ENCODE measurements at regions not wholly inside any gene's neighbourhood (a gene's known extent, or its start where the extent isn't known, plus 50 kb on each side); places are given as distances from the start of the nearest gene placed in this dataset.

DNA sequence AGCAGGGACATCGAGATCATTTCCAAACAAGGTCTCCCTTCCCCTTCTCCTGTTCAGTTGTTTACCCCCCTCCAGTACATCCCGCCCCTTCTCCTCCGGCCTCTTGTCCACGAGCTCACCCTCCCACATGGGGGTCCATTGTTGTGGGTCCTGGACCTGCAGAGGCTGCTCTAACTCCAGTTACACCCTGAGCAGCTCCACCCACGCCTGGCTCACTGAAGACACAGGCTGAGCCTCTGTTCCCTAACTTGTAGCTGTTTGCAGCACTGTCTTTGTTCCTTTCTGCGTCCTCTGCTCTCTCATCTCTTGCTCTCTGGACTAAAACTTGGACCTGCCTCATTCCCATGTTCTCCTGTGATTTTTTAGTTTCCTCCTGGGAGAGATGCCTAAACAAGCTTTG is 377.5 kb downstream of the MED10 start:
- no peak overlapping the region for H3K4me3 ChIP-seq (ENCODE audit: low read depth in 1 of 3, low read length in 3 of 3)
- no peak for FAIRE-seq
- DNase-seq = no peak

DNA sequence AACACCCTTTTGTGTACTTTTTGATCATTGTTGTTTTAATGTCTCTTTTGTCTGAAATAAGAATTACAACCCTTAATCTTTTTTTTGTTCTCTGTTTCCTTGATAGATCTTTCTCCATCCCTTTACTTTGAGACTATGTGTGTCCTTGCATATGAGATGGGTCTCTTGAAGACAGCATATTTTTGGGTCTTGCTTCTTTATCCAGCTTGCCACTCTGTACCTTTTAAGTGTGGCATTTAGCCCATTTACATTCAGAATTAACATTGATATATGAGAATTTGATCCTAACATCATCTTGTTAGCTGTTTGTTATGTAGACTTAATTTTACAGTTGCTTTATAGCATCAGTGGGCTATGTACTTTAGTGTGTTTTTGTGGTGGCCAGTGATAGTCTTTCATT is 382.5 kb downstream of the MED10 start:
- FAIRE-seq (no peak), DNase-seq (no peak)
- Histone ChIP-seq H3K36me3 (ENCODE audit: control insufficient read depth in 3 of 3, insufficient read depth in 2 of 3, low read depth in 1 of 3, low read length in 3 of 3) (no peaks in the 10 kb centered on the region), H3K4me1 (ENCODE audit: control insufficient read depth in 3 of 3, insufficient read depth in 2 of 3, low read depth in 1 of 3, low read length in 2 of 3) (no peaks in the 10 kb centered on the region), H3K27me3 (ENCODE audit: control insufficient read depth in 3 of 3, insufficient read depth in 3 of 3, low read length in 3 of 3) (no peaks in the 10 kb centered on the region), H3K27ac (ENCODE audit: low read depth in 1 of 3, low read length in 2 of 3) (no peak overlapping the region), H3K9me3 (ENCODE audit: control insufficient read depth in 2 of 2, insufficient read depth in 1 of 2, low read depth in 1 of 2, low read length in 1 of 2) (no peaks in the 10 kb centered on the region), H3K4me3 (ENCODE audit: low read depth in 1 of 3, low read length in 3 of 3) (no peak overlapping the region)

More for the DNA sequence above, 377.5 kb downstream of the MED10 start:
- Histone ChIP-seq H3K27ac (ENCODE audit: low read depth in 1 of 3, low read length in 2 of 3) (no peak overlapping the region), H3K9me3 (ENCODE audit: control insufficient read depth in 2 of 2, insufficient read depth in 1 of 2, low read depth in 1 of 2, low read length in 1 of 2) (no peaks in the 10 kb centered on the region), H3K36me3 (ENCODE audit: control insufficient read depth in 3 of 3, insufficient read depth in 2 of 3, low read depth in 1 of 3, low read length in 3 of 3) (no peaks in the 10 kb centered on the region), H3K27me3 (ENCODE audit: control insufficient read depth in 3 of 3, insufficient read depth in 3 of 3, low read length in 3 of 3) (no peaks in the 10 kb centered on the region), H3K4me1 (ENCODE audit: control insufficient read depth in 3 of 3, insufficient read depth in 2 of 3, low read depth in 1 of 3, low read length in 2 of 3) (no peaks in the 10 kb centered on the region)
- 32 to 48% (median 33%) methylated on average over 6 of the region's 6 CpGs for WGBS, 3 donors

DNA sequence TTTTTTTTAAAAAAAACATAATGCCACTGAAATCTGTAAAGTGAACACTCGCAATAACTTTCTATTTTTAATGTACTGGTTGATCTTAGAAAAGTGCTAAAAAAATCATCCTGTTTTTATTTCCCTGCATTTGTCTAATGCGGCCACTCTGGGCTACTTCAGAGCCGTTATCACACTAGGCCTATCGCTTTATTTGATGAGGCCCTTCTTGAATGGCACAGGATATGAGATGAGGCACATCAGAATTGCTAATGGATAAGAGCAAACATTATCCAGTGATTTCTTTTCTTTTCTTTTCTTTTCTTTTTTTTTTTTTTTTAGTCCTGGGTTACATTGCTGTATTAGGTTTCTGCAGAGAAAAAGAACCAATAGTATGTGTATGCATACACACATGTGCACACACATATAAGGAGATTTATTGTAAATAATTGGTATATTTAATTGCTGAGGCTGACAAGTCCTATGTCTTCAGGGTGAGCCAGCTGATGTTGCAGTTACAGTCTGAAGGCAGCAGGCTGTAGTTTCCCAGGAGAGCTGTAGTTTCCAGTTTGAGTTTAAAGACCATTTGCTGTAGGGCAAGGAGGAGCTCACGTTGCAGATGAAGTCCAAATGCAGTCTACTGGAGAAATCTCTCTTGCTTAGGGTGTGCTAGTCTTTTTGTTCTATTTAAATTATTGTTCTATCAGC is 391.7 kb downstream of the MED10 start:
- no peak for DNase-seq
- Histone ChIP-seq H3K36me3 (ENCODE audit: control insufficient read depth in 3 of 3, insufficient read depth in 2 of 3, low read depth in 1 of 3, low read length in 3 of 3) (no peaks in the 10 kb centered on the region), H3K27me3 (ENCODE audit: control insufficient read depth in 3 of 3, insufficient read depth in 3 of 3, low read length in 3 of 3) (no peaks in the 10 kb centered on the region), H3K9me3 (ENCODE audit: control insufficient read depth in 2 of 2, insufficient read depth in 1 of 2, low read depth in 1 of 2, low read length in 1 of 2) (no peaks in the 10 kb centered on the region), H3K27ac (ENCODE audit: low read depth in 1 of 3, low read length in 2 of 3) (no peak overlapping the region), H3K4me1 (ENCODE audit: control insufficient read depth in 3 of 3, insufficient read depth in 2 of 3, low read depth in 1 of 3, low read length in 2 of 3) (no peaks in the 10 kb centered on the region), H3K4me3 (ENCODE audit: low read depth in 1 of 3, low read length in 3 of 3) (no peak overlapping the region)
- FAIRE-seq = no peak
- 72 to 84% (median 77%) methylated on average over 5 of the region's 5 CpGs for WGBS, 3 donors

DNA sequence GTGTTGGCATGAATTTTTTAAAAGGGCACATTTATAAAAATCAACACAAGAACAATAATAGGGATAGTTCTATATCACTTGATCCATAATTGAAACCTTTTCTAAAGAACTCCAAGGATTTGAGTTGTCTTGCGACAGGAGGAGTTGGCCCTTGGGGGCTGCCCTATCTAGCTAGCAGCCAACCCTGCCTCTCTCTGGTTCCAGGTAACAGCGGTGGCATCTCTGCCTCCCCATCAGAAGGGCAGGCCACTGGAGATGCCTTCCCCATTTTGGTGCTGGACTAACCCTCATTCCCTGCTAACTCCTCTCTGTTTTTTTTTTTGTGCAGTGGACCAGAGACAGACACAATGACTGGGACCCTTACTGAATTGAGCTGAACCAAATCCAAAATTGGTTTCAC is 393.0 kb downstream of the MED10 start:
- Histone ChIP-seq H3K4me3 (ENCODE audit: low read depth in 1 of 3, low read length in 3 of 3) (no peak overlapping the region), H3K36me3 (ENCODE audit: control insufficient read depth in 3 of 3, insufficient read depth in 2 of 3, low read depth in 1 of 3, low read length in 3 of 3) (no peaks in the 10 kb centered on the region), H3K27ac (ENCODE audit: low read depth in 1 of 3, low read length in 2 of 3) (no peak overlapping the region), H3K9me3 (ENCODE audit: control insufficient read depth in 2 of 2, insufficient read depth in 1 of 2, low read depth in 1 of 2, low read length in 1 of 2) (no peaks in the 10 kb centered on the region), H3K27me3 (ENCODE audit: control insufficient read depth in 3 of 3, insufficient read depth in 3 of 3, low read length in 3 of 3) (no peaks in the 10 kb centered on the region), H3K4me1 (ENCODE audit: control insufficient read depth in 3 of 3, insufficient read depth in 2 of 3, low read depth in 1 of 3, low read length in 2 of 3) (no peaks in the 10 kb centered on the region)
- DNase-seq = no peak
- WGBS, 3 donors = 87 to 94% (median 90%) methylated on average over 2 of the region's 2 CpGs
- FAIRE-seq = no peak

DNA sequence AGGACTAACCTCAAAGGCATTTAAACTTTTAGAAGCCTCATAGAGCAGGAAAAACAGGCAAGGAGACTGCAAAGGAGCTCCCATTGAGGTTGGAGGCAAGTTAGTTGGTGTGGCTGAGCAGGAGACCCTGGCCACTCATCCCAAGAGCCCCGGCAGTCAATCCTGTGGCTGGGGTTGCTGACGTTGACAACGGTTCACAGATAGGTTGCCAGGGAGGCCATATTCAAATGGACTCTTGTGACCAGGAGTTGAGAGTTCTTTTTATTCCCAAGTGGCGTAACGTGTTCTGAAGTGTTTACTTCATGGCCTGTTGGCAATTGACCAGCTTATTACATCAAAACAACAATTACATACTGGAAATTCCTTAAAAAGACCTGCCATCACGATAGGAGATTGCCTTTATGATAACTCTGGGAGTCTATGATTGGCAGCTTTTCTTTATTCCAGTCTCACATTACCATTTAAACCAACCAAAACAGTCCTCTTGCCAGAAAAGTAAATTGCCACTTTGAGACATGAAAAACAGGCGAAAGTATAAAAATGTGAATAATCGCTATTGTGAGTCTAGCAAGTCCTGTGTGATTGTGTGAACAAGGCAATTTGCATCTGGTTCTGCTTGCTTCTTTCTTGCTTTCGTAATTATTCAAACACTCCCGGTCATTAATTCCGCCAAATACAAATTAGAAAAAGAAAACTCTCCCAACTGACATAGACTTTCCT is 394.9 kb downstream of the MED10 start:
- no peak overlapping the region for H3K4me3 ChIP-seq (ENCODE audit: low read depth in 1 of 3, low read length in 3 of 3)
- DNase-seq (no peak), FAIRE-seq (no peak)
- 77 to 85% (median 82%) methylated on average over 11 of the region's 11 CpGs for WGBS, 3 donors
- H3K4me1 ChIP-seq (ENCODE audit: control insufficient read depth in 3 of 3, insufficient read depth in 2 of 3, low read depth in 1 of 3, low read length in 2 of 3) = no peaks in the 10 kb centered on the region
- H3K27me3 ChIP-seq (ENCODE audit: control insufficient read depth in 3 of 3, insufficient read depth in 3 of 3, low read length in 3 of 3) = no peaks in the 10 kb centered on the region
- H3K9me3 ChIP-seq (ENCODE audit: control insufficient read depth in 2 of 2, insufficient read depth in 1 of 2, low read depth in 1 of 2, low read length in 1 of 2) = no peaks in the 10 kb centered on the region
- no peak overlapping the region for H3K27ac ChIP-seq (ENCODE audit: low read depth in 1 of 3, low read length in 2 of 3)
- H3K36me3 ChIP-seq (ENCODE audit: control insufficient read depth in 3 of 3, insufficient read depth in 2 of 3, low read depth in 1 of 3, low read length in 3 of 3) = no peaks in the 10 kb centered on the region

DNA sequence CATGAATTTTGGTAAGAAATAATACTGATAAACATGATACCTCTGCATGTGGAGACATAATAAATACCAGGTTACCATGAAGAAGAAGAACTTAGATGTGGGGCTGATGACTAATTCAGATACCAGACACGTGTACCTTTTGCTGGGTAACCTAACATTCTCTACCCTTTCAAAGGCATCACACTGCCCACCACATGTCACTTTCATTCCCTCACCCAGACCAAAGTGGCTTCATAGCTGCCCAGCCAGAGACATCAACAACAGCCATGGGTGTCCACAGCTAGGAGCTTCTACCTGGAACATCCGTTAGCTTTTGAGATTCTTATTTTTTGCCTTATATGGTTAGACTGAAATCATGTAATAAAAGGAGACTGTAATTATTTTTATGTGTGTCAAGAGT is 396.8 kb downstream of the MED10 start:
- no peak for FAIRE-seq
- no peak for DNase-seq
- 71 to 77% (median 74%) methylated on average over 2 of the region's 2 CpGs for WGBS, 3 donors
- H3K9me3 ChIP-seq (ENCODE audit: control insufficient read depth in 2 of 2, insufficient read depth in 1 of 2, low read depth in 1 of 2, low read length in 1 of 2) = no peaks in the 10 kb centered on the region
- no peaks in the 10 kb centered on the region for H3K4me1 ChIP-seq (ENCODE audit: control insufficient read depth in 3 of 3, insufficient read depth in 2 of 3, low read depth in 1 of 3, low read length in 2 of 3)
- H3K27me3 ChIP-seq (ENCODE audit: control insufficient read depth in 3 of 3, insufficient read depth in 3 of 3, low read length in 3 of 3) = no peaks in the 10 kb centered on the region
- no peaks in the 10 kb centered on the region for H3K36me3 ChIP-seq (ENCODE audit: control insufficient read depth in 3 of 3, insufficient read depth in 2 of 3, low read depth in 1 of 3, low read length in 3 of 3)
- no peak overlapping the region for H3K27ac ChIP-seq (ENCODE audit: low read depth in 1 of 3, low read length in 2 of 3)
- no peak overlapping the region for H3K4me3 ChIP-seq (ENCODE audit: low read depth in 1 of 3, low read length in 3 of 3)

DNA sequence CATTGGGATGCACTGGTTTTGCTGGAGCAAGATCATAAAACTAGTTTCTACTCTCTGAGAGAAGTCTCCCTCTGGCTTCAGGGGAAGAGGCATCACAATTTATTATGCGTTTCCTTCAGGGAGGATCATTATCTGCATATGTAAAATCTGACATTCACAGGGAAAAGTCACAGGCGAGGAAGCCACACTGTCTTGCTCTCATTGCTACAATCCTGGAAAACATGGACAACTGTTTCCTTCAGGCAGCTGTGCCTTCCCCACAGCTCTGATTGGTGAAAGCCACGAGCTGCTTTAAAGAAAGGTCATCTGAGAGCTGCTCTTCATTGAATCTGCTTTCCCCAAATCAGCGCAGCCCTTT is 397.8 kb downstream of the MED10 start:
- FAIRE-seq = no peak
- Histone ChIP-seq H3K4me1 (ENCODE audit: control insufficient read depth in 3 of 3, insufficient read depth in 2 of 3, low read depth in 1 of 3, low read length in 2 of 3) (no peaks in the 10 kb centered on the region), H3K36me3 (ENCODE audit: control insufficient read depth in 3 of 3, insufficient read depth in 2 of 3, low read depth in 1 of 3, low read length in 3 of 3) (no peaks in the 10 kb centered on the region), H3K9me3 (ENCODE audit: control insufficient read depth in 2 of 2, insufficient read depth in 1 of 2, low read depth in 1 of 2, low read length in 1 of 2) (peaks cover 0 to 5% of the 10 kb centered on the region in 2 donors), H3K27me3 (ENCODE audit: control insufficient read depth in 3 of 3, insufficient read depth in 3 of 3, low read length in 3 of 3) (no peaks in the 10 kb centered on the region), H3K27ac (ENCODE audit: low read depth in 1 of 3, low read length in 2 of 3) (no peak overlapping the region), H3K4me3 (ENCODE audit: low read depth in 1 of 3, low read length in 3 of 3) (no peak overlapping the region)
- WGBS, 3 donors = 51 to 55% (median 51%) methylated on average over 4 of the region's 4 CpGs
- DNase-seq = no peak

DNA sequence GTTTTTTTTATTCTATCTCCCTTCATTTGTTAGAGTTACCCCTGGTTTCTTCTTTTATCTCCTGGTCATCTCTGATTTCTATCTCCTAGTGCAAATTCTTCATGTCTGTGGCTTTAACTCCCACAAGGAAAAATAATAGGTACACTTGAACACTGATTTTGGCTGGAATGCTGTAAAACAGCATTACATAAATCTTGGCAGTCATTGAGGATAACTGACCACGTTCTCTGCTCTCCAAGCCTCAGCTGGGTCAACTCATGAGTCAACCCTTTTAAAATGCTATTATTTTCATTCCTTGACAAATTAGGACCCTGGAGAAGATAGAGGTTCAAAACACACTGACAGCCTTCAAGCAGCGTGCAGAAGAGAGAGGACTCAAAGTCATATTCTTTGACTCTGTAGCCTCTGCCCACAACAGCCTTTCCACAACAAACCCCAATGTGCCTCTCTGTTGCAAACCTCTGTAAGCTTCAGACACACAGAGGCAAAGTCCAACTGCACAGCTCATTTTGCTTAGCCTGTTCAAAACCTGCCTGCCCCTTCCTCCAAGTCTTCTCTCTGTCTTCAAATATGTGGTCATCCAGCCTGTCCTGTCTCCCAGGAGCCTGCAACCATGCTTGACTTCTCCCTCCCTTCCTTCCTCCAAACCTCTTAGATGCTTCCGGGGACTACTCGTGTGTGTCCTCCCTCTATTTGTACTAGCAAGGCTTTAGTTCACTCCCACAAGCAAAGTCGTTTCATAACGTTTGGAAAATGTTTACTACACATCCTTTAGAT is 398.4 kb downstream of the MED10 start:
- no peaks in the 10 kb centered on the region for H3K27me3 ChIP-seq (ENCODE audit: control insufficient read depth in 3 of 3, insufficient read depth in 3 of 3, low read length in 3 of 3)
- WGBS, 3 donors = 40 to 46% (median 45%) methylated on average over 6 of the region's 6 CpGs
- DNase-seq = no peak
- no peak overlapping the region for H3K27ac ChIP-seq (ENCODE audit: low read depth in 1 of 3, low read length in 2 of 3)
- H3K9me3 ChIP-seq (ENCODE audit: control insufficient read depth in 2 of 2, insufficient read depth in 1 of 2, low read depth in 1 of 2, low read length in 1 of 2) = peaks cover 0 to 5% of the 10 kb centered on the region in 2 donors
- H3K36me3 ChIP-seq (ENCODE audit: control insufficient read depth in 3 of 3, insufficient read depth in 2 of 3, low read depth in 1 of 3, low read length in 3 of 3) = no peaks in the 10 kb centered on the region
- no peak for FAIRE-seq
- no peak overlapping the region for H3K4me3 ChIP-seq (ENCODE audit: low read depth in 1 of 3, low read length in 3 of 3)
- no peaks in the 10 kb centered on the region for H3K4me1 ChIP-seq (ENCODE audit: control insufficient read depth in 3 of 3, insufficient read depth in 2 of 3, low read depth in 1 of 3, low read length in 2 of 3)

Data from small intestine (tissue), 7 donors.